ENCODE measurements at regions not wholly inside any gene's neighbourhood (a gene's known extent, or its start where the extent isn't known, plus 50 kb on each side); places are given as distances from the start of the nearest gene placed in this dataset.

DNA sequence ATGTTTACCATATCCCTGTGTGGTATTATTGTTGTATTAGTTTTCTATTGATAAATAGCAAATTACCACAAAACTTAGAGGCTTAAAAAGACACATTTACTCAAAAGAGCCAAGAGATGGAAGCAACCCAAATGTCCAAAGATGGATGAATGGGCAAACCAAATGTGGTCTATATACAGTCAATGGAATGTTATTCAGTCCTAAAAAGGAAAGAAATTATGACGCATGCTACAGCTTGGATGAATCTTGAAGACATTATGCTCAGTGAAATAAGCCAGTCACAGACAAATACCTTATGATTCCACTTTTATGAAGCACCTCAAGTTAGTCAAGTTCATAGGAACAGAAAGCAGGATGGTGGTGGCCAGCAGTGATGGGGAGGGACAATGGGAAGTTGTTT is 144.7 kb downstream of the QDPR start:
- H3K4me1 Mint-ChIP-seq = peaks cover 4% of the 10 kb centered on the region
- H3K36me3 Mint-ChIP-seq (ENCODE audit: low read depth) = no peaks in the 10 kb centered on the region
- H3K27ac Mint-ChIP-seq = no peak overlapping the region
- H3K9me3 Mint-ChIP-seq = no peaks in the 10 kb centered on the region
- no peak for ATAC-seq (replicated peaks)
- peaks cover 2% of the 10 kb centered on the region for H3K27me3 Mint-ChIP-seq
- no peak overlapping the region for H3K4me3 Mint-ChIP-seq

- no peak for ATAC-seq (replicated peaks)
- H3K36me3 Mint-ChIP-seq (ENCODE audit: low read depth) = no peaks in the 10 kb centered on the region
- peaks cover 9% of the 10 kb centered on the region for H3K27me3 Mint-ChIP-seq
- H3K4me1 Mint-ChIP-seq = peaks cover 7% of the 10 kb centered on the region
- no peak overlapping the region for H3K4me3 Mint-ChIP-seq
- H3K27ac Mint-ChIP-seq = no peak overlapping the region
- no peaks in the 10 kb centered on the region for H3K9me3 Mint-ChIP-seq
Measured at GRCh38 chr4:17366496-17366895, 145.4 kb downstream of the QDPR start.

- H3K27ac Mint-ChIP-seq = no peak overlapping the region
- no peak for ATAC-seq (replicated peaks)
- no peaks in the 10 kb centered on the region for H3K9me3 Mint-ChIP-seq
- H3K4me1 Mint-ChIP-seq = peaks cover 7% of the 10 kb centered on the region
- H3K4me3 Mint-ChIP-seq = no peak overlapping the region
- H3K36me3 Mint-ChIP-seq (ENCODE audit: low read depth) = no peaks in the 10 kb centered on the region
- H3K27me3 Mint-ChIP-seq = peaks cover 13% of the 10 kb centered on the region
Measured at GRCh38 chr4:17362430-17362829, 149.5 kb downstream of the QDPR start.

DNA sequence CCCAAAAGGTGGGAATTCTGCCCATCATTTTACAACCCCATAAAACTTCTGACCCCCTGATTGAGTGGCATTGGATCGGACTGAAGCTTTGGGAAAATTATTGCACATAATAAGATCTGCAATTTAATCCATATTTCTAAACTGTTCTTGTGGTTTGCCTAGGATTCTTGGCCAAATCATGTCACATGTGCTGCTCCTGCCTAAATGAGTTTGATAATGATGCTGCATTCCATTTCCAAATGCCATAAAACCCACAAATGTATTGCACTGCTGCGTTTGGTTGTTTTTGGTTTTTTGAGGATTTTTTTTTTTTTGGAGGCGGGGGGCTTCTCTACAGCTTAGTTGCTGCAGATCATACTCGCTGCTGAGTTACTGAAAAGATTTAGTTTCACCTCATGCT is 153.6 kb downstream of the QDPR start:
- H3K9me3 Mint-ChIP-seq = no peaks in the 10 kb centered on the region

DNA sequence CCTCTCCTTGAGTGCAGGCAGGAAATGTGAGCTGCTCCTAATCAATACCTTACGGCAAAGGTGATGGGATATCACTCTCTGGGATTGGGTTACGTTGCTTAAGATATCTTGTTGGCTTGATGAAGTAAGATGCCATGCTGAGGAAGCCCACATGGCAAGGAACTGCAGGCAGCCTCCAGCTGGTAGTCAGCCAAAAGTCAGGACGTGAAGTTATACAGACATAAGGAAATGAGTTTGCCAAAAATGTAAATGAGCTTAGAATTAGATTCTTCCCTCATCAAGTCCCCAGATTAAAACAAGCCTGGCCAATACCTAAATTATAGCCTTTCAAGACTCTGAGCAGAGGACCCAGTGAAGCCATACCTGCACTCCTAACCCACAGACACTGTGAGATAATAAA is 155.0 kb downstream of the QDPR start:
- no peaks in the 10 kb centered on the region for H3K36me3 Mint-ChIP-seq (ENCODE audit: low read depth)
- no peak overlapping the region for H3K4me3 Mint-ChIP-seq
- no peaks in the 10 kb centered on the region for H3K4me1 Mint-ChIP-seq
- no peak overlapping the region for H3K27ac Mint-ChIP-seq
- H3K9me3 Mint-ChIP-seq = no peaks in the 10 kb centered on the region
- peaks cover 13% of the 10 kb centered on the region for H3K27me3 Mint-ChIP-seq
- no peak for ATAC-seq (replicated peaks)

More for the DNA sequence above, 153.6 kb downstream of the QDPR start:
- ATAC-seq (replicated peaks) = no peak
- no peak overlapping the region for H3K27ac Mint-ChIP-seq
- H3K36me3 Mint-ChIP-seq (ENCODE audit: low read depth) = no peaks in the 10 kb centered on the region
- H3K4me3 Mint-ChIP-seq = no peak overlapping the region
- H3K4me1 Mint-ChIP-seq = peaks cover 7% of the 10 kb centered on the region
- H3K27me3 Mint-ChIP-seq = peaks cover 19% of the 10 kb centered on the region

GRCh38 chr4:17352357-17352756 is 159.5 kb downstream of the QDPR start:
- no peaks in the 10 kb centered on the region for H3K9me3 Mint-ChIP-seq
- H3K4me1 Mint-ChIP-seq = no peaks in the 10 kb centered on the region
- H3K36me3 Mint-ChIP-seq (ENCODE audit: low read depth) = no peaks in the 10 kb centered on the region
- no peak overlapping the region for H3K27ac Mint-ChIP-seq
- no peak overlapping the region for H3K4me3 Mint-ChIP-seq
- peaks cover 6% of the 10 kb centered on the region for H3K27me3 Mint-ChIP-seq
- ATAC-seq (replicated peaks) = no peak

GRCh38 chr4:17347445-17347844 is 164.4 kb downstream of the QDPR start:
- Mint-ChIP-seq H3K4me3 (no peak overlapping the region), H3K27me3 (no peaks in the 10 kb centered on the region), H3K4me1 (no peaks in the 10 kb centered on the region), H3K27ac (no peak overlapping the region), H3K9me3 (no peaks in the 10 kb centered on the region), H3K36me3 (ENCODE audit: low read depth) (no peaks in the 10 kb centered on the region)
- ATAC-seq (replicated peaks) = peak; percentile 28

GRCh38 chr4:17339376-17339775 is 172.5 kb downstream of the QDPR start:
- peaks cover 23% of the 10 kb centered on the region for H3K4me1 Mint-ChIP-seq
- H3K9me3 Mint-ChIP-seq = no peaks in the 10 kb centered on the region
- no peak overlapping the region for H3K4me3 Mint-ChIP-seq
- peak overlapping the region; percentile 47 for H3K27ac Mint-ChIP-seq
- no peak for ATAC-seq (replicated peaks)
- peaks cover 6% of the 10 kb centered on the region for H3K36me3 Mint-ChIP-seq (ENCODE audit: low read depth)
- H3K27me3 Mint-ChIP-seq = no peaks in the 10 kb centered on the region

DNA sequence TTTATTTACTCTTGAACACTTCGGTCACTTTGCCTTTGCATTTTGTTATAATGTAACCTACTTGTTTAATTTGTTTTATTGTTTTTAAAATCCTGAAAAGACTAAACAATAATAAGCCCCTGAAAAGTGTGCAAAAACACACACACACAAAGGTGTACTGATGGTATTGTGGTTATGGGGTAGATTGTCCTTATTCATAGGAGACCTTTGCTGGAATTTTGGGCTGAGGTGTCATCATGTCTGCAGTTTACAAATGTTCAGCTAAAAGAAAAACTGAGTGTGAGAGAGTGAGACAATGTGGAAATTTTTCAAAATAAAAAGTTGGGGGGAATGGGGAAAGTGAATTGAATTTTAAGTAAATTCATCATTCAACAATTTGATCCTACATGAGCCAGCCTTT is 174.9 kb downstream of the QDPR start:
- ATAC-seq (replicated peaks) = peak; percentile 50
- Mint-ChIP-seq H3K27ac (peak overlapping the region; percentile 88), H3K27me3 (no peaks in the 10 kb centered on the region), H3K4me1 (peaks cover 23% of the 10 kb centered on the region), H3K9me3 (no peaks in the 10 kb centered on the region), H3K4me3 (peak overlapping the region; percentile 65), H3K36me3 (ENCODE audit: low read depth) (peaks cover 6% of the 10 kb centered on the region)

DNA sequence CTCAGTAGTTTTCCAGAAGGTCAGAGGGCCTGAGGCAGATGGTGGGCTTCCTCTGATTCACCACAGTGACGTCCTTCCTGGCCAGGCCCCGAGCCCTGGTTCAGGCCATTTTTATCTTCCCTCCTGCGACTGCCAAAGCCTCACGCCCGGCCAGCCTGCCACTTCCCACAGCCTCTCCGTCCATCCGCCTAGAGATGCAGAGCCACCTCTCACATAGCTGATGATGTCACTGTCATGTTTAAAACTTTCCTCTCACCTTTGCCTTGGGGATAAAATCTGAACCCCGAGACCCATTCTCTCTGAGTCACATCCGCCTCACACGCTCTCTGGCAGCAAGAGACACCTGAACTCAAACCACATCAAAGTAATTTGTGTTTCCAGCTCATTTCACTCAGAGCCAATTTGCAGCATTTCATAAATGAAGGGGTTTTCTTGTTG is 175.3 kb downstream of the QDPR start:
- Mint-ChIP-seq H3K36me3 (ENCODE audit: low read depth) (peaks cover 6% of the 10 kb centered on the region), H3K4me1 (peaks cover 23% of the 10 kb centered on the region)

GRCh38 chr4:17336069-17336468 is 175.8 kb downstream of the QDPR start:
- Mint-ChIP-seq H3K9me3 (no peaks in the 10 kb centered on the region), H3K4me3 (peak overlapping the region; percentile 65), H3K27ac (peak overlapping the region; percentile 88), H3K36me3 (ENCODE audit: low read depth) (peaks cover 6% of the 10 kb centered on the region), H3K4me1 (peaks cover 23% of the 10 kb centered on the region), H3K27me3 (no peaks in the 10 kb centered on the region)
- no peak for ATAC-seq (replicated peaks)

More for the DNA sequence above, 175.3 kb downstream of the QDPR start:
- Mint-ChIP-seq H3K27ac (peak overlapping the region; percentile 88), H3K27me3 (no peaks in the 10 kb centered on the region), H3K4me3 (peak overlapping the region; percentile 65), H3K9me3 (no peaks in the 10 kb centered on the region)
- ATAC-seq (replicated peaks) = peak; percentile 97

GRCh38 chr4:17335371-17335770 is 176.5 kb downstream of the QDPR start:
- Mint-ChIP-seq H3K27me3 (no peaks in the 10 kb centered on the region), H3K9me3 (no peaks in the 10 kb centered on the region), H3K4me3 (peak overlapping the region; percentile 65), H3K4me1 (peaks cover 23% of the 10 kb centered on the region), H3K36me3 (ENCODE audit: low read depth) (peaks cover 6% of the 10 kb centered on the region), H3K27ac (peak overlapping the region; percentile 88)
- ATAC-seq (replicated peaks) = peak; percentile 14

GRCh38 chr4:17332478-17332877 is 179.4 kb downstream of the QDPR start:
- H3K4me3 Mint-ChIP-seq = no peak overlapping the region
- H3K36me3 Mint-ChIP-seq (ENCODE audit: low read depth) = peaks cover 6% of the 10 kb centered on the region
- H3K9me3 Mint-ChIP-seq = no peaks in the 10 kb centered on the region
- H3K27me3 Mint-ChIP-seq = no peaks in the 10 kb centered on the region
- ATAC-seq (replicated peaks) = no peak
- no peak overlapping the region for H3K27ac Mint-ChIP-seq
- peaks cover 22% of the 10 kb centered on the region for H3K4me1 Mint-ChIP-seq

DNA sequence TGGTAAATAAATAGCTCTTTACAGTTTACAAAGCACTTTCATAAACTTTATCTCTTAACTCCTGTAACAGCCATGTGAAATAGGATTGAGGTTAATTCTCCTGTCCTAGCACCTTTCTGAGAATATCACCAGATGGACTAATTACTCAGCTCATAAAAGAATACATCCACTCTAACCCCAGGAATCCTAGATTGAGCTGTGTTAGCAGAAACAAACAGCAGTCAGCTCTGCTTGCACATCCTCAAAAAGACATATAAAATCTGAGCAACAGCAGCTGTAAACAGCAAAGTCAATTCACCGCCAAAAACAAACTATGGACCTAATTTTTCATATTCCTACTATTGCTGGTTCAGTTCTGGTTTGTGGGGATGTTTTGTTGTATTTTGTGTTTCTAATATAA is 182.8 kb downstream of the QDPR start:
- H3K4me1 Mint-ChIP-seq = peaks cover 6% of the 10 kb centered on the region
- H3K4me3 Mint-ChIP-seq = no peak overlapping the region
- no peaks in the 10 kb centered on the region for H3K9me3 Mint-ChIP-seq
- no peaks in the 10 kb centered on the region for H3K36me3 Mint-ChIP-seq (ENCODE audit: low read depth)
- no peak for ATAC-seq (replicated peaks)
- no peak overlapping the region for H3K27ac Mint-ChIP-seq
- peaks cover 5% of the 10 kb centered on the region for H3K27me3 Mint-ChIP-seq

DNA sequence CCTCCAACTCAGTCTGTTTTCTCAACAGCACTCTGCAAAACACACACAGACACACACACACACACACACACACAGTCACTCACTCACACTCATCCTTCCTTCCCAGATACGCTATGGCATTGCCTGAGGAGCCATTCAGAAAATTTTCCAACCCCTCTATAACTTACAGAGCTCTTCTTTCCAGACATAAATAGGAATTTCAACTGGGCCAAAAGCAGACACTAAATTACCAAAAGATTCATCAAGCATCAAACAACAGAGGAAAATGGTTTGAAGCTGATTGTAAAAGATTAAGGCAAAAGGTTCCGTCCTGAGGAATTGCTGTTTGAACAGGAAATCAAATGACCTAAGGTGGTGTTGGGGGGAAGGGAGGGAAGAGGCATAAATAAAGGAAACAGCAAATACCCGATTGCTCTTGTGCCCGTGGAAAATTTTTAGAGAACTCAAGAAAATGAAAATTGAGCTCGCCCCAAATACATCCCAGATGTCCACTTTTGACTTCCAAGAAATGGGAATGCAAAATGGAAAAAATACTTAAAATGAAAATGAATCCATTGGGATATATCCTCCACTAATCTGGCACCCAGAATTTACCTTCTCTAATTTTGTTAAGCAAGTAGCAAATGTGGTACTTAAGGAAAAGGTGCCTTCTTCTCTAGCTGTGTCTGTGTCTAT is 183.6 kb downstream of the QDPR start:
- Mint-ChIP-seq H3K9me3 (no peaks in the 10 kb centered on the region), H3K36me3 (ENCODE audit: low read depth) (no peaks in the 10 kb centered on the region), H3K4me1 (peaks cover 6% of the 10 kb centered on the region), H3K4me3 (no peak overlapping the region), H3K27ac (no peak overlapping the region), H3K27me3 (peaks cover 5% of the 10 kb centered on the region)
- ATAC-seq (replicated peaks) = no peak

GRCh38 chr4:17327591-17327990 is 184.3 kb downstream of the QDPR start:
- Mint-ChIP-seq H3K9me3 (no peaks in the 10 kb centered on the region), H3K4me1 (peaks cover 6% of the 10 kb centered on the region), H3K36me3 (ENCODE audit: low read depth) (no peaks in the 10 kb centered on the region), H3K4me3 (no peak overlapping the region), H3K27ac (no peak overlapping the region), H3K27me3 (peaks cover 5% of the 10 kb centered on the region)
- no peak for ATAC-seq (replicated peaks)

Data from activated T-helper 17 cell treated with anti-CD3 and anti-CD28 coated beads, Interleukin-2, amount 50 U/mL, for 72 hours (primary cell).